Endodermal cell (in vitro differentiated cells): ENCODE measurements at regions not wholly inside any gene's neighbourhood (a gene's known extent, or its start where the extent isn't known, plus 50 kb on each side); places are given as distances from the start of the nearest gene placed in this dataset.

Experiments used
- DNase-seq: peaks from one replicate; pipeline ENCODE4 v3.0.0-alpha.2; 2017
- H3K27ac ChIP-seq: 2 replicates; pipeline ENCODE4 v1.5.1; 2013; ENCODE audit warnings: mild to moderate bottlenecking, low read depth, low read length, moderate library complexity
- H3K27me3 ChIP-seq: 2 replicates; pipeline ENCODE4 v1.6.1; 2013; ENCODE audit warnings: mild to moderate bottlenecking, low read length, moderate library complexity; ENCODE audit not compliant: insufficient read depth, control insufficient read depth, poor library complexity, severe bottlenecking
- H3K36me3 ChIP-seq: 2 replicates; pipeline ENCODE4 v1.7.0; 2013; ENCODE audit warnings: mild to moderate bottlenecking, low read length, moderate library complexity; ENCODE audit not compliant: control insufficient read depth, insufficient read depth
- H3K4me1 ChIP-seq: one replicate; pipeline ENCODE4 v1.7.0; 2013; ENCODE audit warnings: low read length; ENCODE audit not compliant: control insufficient read depth, insufficient read depth
- H3K4me3 ChIP-seq: 2 replicates; pipeline ENCODE4 v1.5.1; 2013; ENCODE audit warnings: mild to moderate bottlenecking, low read length, moderate library complexity
- H3K9ac ChIP-seq: 2 replicates; pipeline ENCODE4 v1.6.1; 2013; ENCODE audit warnings: mild to moderate bottlenecking, low read length, moderate library complexity; ENCODE audit not compliant: poor library complexity, severe bottlenecking; ENCODE audit errors: extremely low read depth
- H3K9me3 ChIP-seq: 2 replicates; pipeline ENCODE4 v1.6.1; 2013; ENCODE audit warnings: mild to moderate bottlenecking, low read length, moderate library complexity; ENCODE audit not compliant: control insufficient read depth
- H3K27ac Mint-ChIP-seq: 2 replicates; pipeline ENCODE4 v1.8.0; 2020; ENCODE audit warnings: mixed read lengths
- H3K27me3 Mint-ChIP-seq: 2 replicates; pipeline ENCODE4 v1.8.0; 2021; ENCODE audit warnings: mild to moderate bottlenecking, mixed read lengths; ENCODE audit not compliant: insufficient read depth
- H3K36me3 Mint-ChIP-seq: 2 replicates; pipeline ENCODE4 v1.8.0; 2020; ENCODE audit warnings: low read depth, mixed read lengths
- H3K4me1 Mint-ChIP-seq: 2 replicates; pipeline ENCODE4 v1.8.0; 2020; ENCODE audit warnings: mixed read lengths
- H3K4me3 Mint-ChIP-seq: 2 replicates; pipeline ENCODE4 v1.8.0; 2020; ENCODE audit warnings: mild to moderate bottlenecking, moderate library complexity, mixed read lengths
- H3K9me3 Mint-ChIP-seq: 2 replicates; pipeline ENCODE4 v1.8.0; 2020; ENCODE audit warnings: mild to moderate bottlenecking, mixed read lengths
- CTCF ChIP-seq: fragments of 200-600 bp; sonication (generic); conservative IDR thresholded peaks from 2 replicates; pipeline ENCODE4 v1.5.0; 2021; ENCODE audit warnings: antibody characterized with exemption, mild to moderate bottlenecking
- WGBS, 2 experiments: methylation state at CpG; one replicate each; pipeline versions ENCODE4 v1.1.5 to v1.1.7; 2013; ENCODE audit warnings: missing lambda C conversion rate in 2 of 2, mixed read lengths in 1 of 2; ENCODE audit not compliant: insufficient coverage in 1 of 2, insufficient read length in 1 of 2; 5-methylcytosine and 5-hydroxymethylcytosine counted together

- peaks cover 2% of the 10 kb centered on the region for H3K27me3 Mint-ChIP-seq
- no peaks in the 10 kb centered on the region for H3K9me3 ChIP-seq
- 60 to 95% methylated on average over 1 to 3 of the region's 3 CpGs for WGBS, 2 experiments
- H3K27me3 ChIP-seq: peaks cover 9% of the 10 kb centered on the region
- no peak overlapping the region for H3K4me3 ChIP-seq
- TF ChIP-seq CTCF: no peak
- H3K4me3 Mint-ChIP-seq: no peak overlapping the region
- no peak overlapping the region for H3K27ac Mint-ChIP-seq
- DNase-seq: no peak
- H3K9ac ChIP-seq: no peak overlapping the region
- no peak overlapping the region for H3K27ac ChIP-seq
- no peaks in the 10 kb centered on the region for H3K36me3 ChIP-seq
- H3K4me1 ChIP-seq: no peaks in the 10 kb centered on the region
- no peaks in the 10 kb centered on the region for H3K4me1 Mint-ChIP-seq
- no peaks in the 10 kb centered on the region for H3K9me3 Mint-ChIP-seq
- H3K36me3 Mint-ChIP-seq: no peaks in the 10 kb centered on the region
These were observed 155.6 kb downstream of the BTC start for GRCh38 chr4:74638689-74639088.

GRCh38 chr4:74640111-74640903 is 154.0 kb downstream of the BTC start:
- no peaks in the 10 kb centered on the region for H3K36me3 ChIP-seq
- Mint-ChIP-seq H3K9me3 (peaks cover 4% of the 10 kb centered on the region), H3K4me1 (no peaks in the 10 kb centered on the region), H3K27me3 (no peaks in the 10 kb centered on the region), H3K36me3 (no peaks in the 10 kb centered on the region), H3K27ac (no peak overlapping the region), H3K4me3 (no peak overlapping the region)
- no peak overlapping the region for H3K4me3 ChIP-seq
- H3K27me3 ChIP-seq: no peaks in the 10 kb centered on the region
- no peak overlapping the region for H3K9ac ChIP-seq
- no peak for DNase-seq
- H3K9me3 ChIP-seq: no peaks in the 10 kb centered on the region
- no peak overlapping the region for H3K27ac ChIP-seq
- WGBS, 2 experiments: 94 to 96% methylated on average over 2 to 4 of the region's 4 CpGs
- no peak for TF ChIP-seq CTCF
- H3K4me1 ChIP-seq: no peaks in the 10 kb centered on the region

- Histone ChIP-seq H3K27ac (no peak overlapping the region), H3K4me1 (no peaks in the 10 kb centered on the region), H3K9me3 (no peaks in the 10 kb centered on the region), H3K4me3 (no peak overlapping the region), H3K9ac (no peak overlapping the region), H3K27me3 (no peaks in the 10 kb centered on the region), H3K36me3 (no peaks in the 10 kb centered on the region)
- no peak for DNase-seq
- H3K4me1 Mint-ChIP-seq: no peaks in the 10 kb centered on the region
- WGBS, 2 experiments: 80 to 100% methylated on average over 1 of the region's 1 CpG
- no peak overlapping the region for H3K4me3 Mint-ChIP-seq
- no peak overlapping the region for H3K27ac Mint-ChIP-seq
- H3K36me3 Mint-ChIP-seq: no peaks in the 10 kb centered on the region
- H3K27me3 Mint-ChIP-seq: no peaks in the 10 kb centered on the region
- no peak for TF ChIP-seq CTCF
- peaks cover 4% of the 10 kb centered on the region for H3K9me3 Mint-ChIP-seq
These were observed 152.3 kb downstream of the BTC start for GRCh38 chr4:74642006-74642405.
